HL-60 (cell line): ENCODE measurements at regions not wholly inside any gene's neighbourhood (a gene's known extent, or its start where the extent isn't known, plus 50 kb on each side); places are given as distances from the start of the nearest gene placed in this dataset.

Experiments
- POLR2AphosphoS5 ChIP-seq: IDR thresholded peaks from 2 replicates; pipeline ENCODE4 v1.6.1; 2012; ENCODE audit warnings: low read depth
- TF ChIP-seq, protein P1 (sequence below): IDR thresholded peaks from one replicate; pipeline ENCODE4 v1.5.1; 2011; ENCODE audit warnings: low read length, control low read depth, inconsistent platforms; ENCODE audit not compliant: insufficient read depth
- TF ChIP-seq, protein P2 (sequence below): IDR thresholded peaks from 2 replicates; pipeline ENCODE4 v1.6.1; 2012; ENCODE audit warnings: low read depth; ENCODE audit not compliant: insufficient replicate concordance

DNA sequence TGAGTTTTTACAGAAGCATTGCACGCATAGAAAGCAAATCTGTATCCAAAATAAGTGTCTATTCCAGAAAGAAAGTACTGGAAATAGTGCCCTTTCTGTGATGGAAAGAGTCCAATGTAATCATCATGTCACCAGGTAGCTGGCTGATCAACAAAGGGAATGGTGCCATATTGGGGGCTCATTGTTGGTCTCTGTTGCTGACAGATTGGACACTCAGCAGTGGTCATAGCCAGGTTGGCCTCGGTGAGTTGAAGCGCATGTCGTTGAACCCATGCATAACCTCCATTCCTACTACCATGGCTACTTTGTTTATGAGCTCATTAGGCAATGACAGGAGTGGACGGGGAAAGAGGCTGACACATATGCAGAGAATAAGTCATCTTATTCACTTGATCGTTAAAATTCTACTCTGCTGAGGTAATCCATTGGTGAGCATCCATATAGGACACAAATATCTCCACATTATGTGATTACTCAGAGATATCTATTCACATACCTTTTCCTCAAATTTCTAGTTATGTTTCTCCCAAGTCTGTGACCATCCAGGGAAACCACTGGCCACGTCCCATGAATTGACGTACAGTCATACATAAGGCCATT, 560.5 kb downstream of the HAO1 start:
- TF ChIP-seq POLR2AphosphoS5, result no peak
- TF ChIP-seq, protein P1, sequence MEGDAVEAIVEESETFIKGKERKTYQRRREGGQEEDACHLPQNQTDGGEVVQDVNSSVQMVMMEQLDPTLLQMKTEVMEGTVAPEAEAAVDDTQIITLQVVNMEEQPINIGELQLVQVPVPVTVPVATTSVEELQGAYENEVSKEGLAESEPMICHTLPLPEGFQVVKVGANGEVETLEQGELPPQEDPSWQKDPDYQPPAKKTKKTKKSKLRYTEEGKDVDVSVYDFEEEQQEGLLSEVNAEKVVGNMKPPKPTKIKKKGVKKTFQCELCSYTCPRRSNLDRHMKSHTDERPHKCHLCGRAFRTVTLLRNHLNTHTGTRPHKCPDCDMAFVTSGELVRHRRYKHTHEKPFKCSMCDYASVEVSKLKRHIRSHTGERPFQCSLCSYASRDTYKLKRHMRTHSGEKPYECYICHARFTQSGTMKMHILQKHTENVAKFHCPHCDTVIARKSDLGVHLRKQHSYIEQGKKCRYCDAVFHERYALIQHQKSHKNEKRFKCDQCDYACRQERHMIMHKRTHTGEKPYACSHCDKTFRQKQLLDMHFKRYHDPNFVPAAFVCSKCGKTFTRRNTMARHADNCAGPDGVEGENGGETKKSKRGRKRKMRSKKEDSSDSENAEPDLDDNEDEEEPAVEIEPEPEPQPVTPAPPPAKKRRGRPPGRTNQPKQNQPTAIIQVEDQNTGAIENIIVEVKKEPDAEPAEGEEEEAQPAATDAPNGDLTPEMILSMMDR, result no peak
- TF ChIP-seq, protein P2, sequence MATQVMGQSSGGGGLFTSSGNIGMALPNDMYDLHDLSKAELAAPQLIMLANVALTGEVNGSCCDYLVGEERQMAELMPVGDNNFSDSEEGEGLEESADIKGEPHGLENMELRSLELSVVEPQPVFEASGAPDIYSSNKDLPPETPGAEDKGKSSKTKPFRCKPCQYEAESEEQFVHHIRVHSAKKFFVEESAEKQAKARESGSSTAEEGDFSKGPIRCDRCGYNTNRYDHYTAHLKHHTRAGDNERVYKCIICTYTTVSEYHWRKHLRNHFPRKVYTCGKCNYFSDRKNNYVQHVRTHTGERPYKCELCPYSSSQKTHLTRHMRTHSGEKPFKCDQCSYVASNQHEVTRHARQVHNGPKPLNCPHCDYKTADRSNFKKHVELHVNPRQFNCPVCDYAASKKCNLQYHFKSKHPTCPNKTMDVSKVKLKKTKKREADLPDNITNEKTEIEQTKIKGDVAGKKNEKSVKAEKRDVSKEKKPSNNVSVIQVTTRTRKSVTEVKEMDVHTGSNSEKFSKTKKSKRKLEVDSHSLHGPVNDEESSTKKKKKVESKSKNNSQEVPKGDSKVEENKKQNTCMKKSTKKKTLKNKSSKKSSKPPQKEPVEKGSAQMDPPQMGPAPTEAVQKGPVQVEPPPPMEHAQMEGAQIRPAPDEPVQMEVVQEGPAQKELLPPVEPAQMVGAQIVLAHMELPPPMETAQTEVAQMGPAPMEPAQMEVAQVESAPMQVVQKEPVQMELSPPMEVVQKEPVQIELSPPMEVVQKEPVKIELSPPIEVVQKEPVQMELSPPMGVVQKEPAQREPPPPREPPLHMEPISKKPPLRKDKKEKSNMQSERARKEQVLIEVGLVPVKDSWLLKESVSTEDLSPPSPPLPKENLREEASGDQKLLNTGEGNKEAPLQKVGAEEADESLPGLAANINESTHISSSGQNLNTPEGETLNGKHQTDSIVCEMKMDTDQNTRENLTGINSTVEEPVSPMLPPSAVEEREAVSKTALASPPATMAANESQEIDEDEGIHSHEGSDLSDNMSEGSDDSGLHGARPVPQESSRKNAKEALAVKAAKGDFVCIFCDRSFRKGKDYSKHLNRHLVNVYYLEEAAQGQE, result no peak
